HG03103 (cell line): ENCODE measurements at regions not wholly inside any gene's neighbourhood (a gene's known extent, or its start where the extent isn't known, plus 50 kb on each side); places are given as distances from the start of the nearest gene placed in this dataset.
"Not testable (repeated sequence)": the region's sequence is repeated elsewhere in the genome, so short reads cannot be mapped to it uniquely, and the experiment has no call there.

Experiments
- ATAC-seq: cut with Tn5 transposase; IDR thresholded peaks from one replicate; pipeline ENCODE4 v1.9.1; 2021; ENCODE audit warnings: low read depth; ENCODE audit not compliant: unreplicated experiment

GRCh38 chr21:22132358-22133071 is 1134.3 kb downstream of the NCAM2 start:
- no peak for ATAC-seq

GRCh38 chr21:22136740-22137139 is 1138.5 kb downstream of the NCAM2 start:
- ATAC-seq = no peak

- no peak for ATAC-seq
Measured at GRCh38 chr21:22138297-22139016, 1140.2 kb downstream of the NCAM2 start.

- ATAC-seq = no peak
Measured at GRCh38 chr21:22145545-22145944, 1147.3 kb downstream of the NCAM2 start.

GRCh38 chr21:22154579-22155274 is 1156.5 kb downstream of the NCAM2 start:
- no peak for ATAC-seq

GRCh38 chr21:22164912-22165311 is 1166.7 kb downstream of the NCAM2 start:
- ATAC-seq = no peak

GRCh38 chr21:22174746-22175145 is 1176.5 kb downstream of the NCAM2 start:
- ATAC-seq = no peak

GRCh38 chr21:22189278-22189677 is 1191.1 kb downstream of the NCAM2 start:
- ATAC-seq = no peak

- no peak for ATAC-seq
Measured at GRCh38 chr21:22191581-22191980, 1193.4 kb downstream of the NCAM2 start.

- ATAC-seq = no peak
Measured at GRCh38 chr21:22192766-22193165, 1194.6 kb downstream of the NCAM2 start.

GRCh38 chr21:22194986-22195385 is 1196.8 kb downstream of the NCAM2 start:
- ATAC-seq = not testable (repeated sequence)

GRCh38 chr21:22200378-22201092 is 1202.3 kb downstream of the NCAM2 start:
- ATAC-seq = no peak

GRCh38 chr21:22201126-22201525 is 1202.9 kb downstream of the NCAM2 start:
- no peak for ATAC-seq

GRCh38 chr21:22201669-22202068 is 1203.5 kb downstream of the NCAM2 start:
- no peak for ATAC-seq

- ATAC-seq = no peak
Measured at GRCh38 chr21:22209304-22209700, 1211.1 kb downstream of the NCAM2 start.

GRCh38 chr21:22211943-22212342 is 1213.7 kb downstream of the NCAM2 start:
- ATAC-seq = no peak

GRCh38 chr21:22223385-22223784 is 1225.2 kb downstream of the NCAM2 start:
- peak; percentile 89 for ATAC-seq

- peak; percentile 67 for ATAC-seq
Measured at GRCh38 chr21:22224261-22224660, 1226.1 kb downstream of the NCAM2 start.

- ATAC-seq = no peak
Measured at GRCh38 chr21:22225299-22225698, 1227.1 kb downstream of the NCAM2 start.

- no peak for ATAC-seq
Measured at GRCh38 chr21:22231013-22231412, 1232.8 kb downstream of the NCAM2 start.
